GM10248 (cell line): ENCODE measurements at regions not wholly inside any gene's neighbourhood (a gene's known extent, or its start where the extent isn't known, plus 50 kb on each side); places are given as distances from the start of the nearest gene placed in this dataset.

ENCODE experiments used
- CTCF ChIA-PET: fragments of 300-600 bp; sonication (Branson Sonifier 250); formaldehyde crosslinking; extraction: SDS; loops from one replicate; lab custom pipeline; 2021; ENCODE audit warnings: antibody characterized with exemption; lab: Yijun Ruan, JAX
- POLR2A ChIA-PET: fragments of 350-650 bp; sonication (Branson Sonifier 250); formaldehyde crosslinking; extraction: SDS; loops from one replicate; lab custom pipeline; 2020; ENCODE audit warnings: antibody characterized with exemption; lab: Yijun Ruan, JAX
- DNase-seq: peaks from one replicate; pipeline ENCODE4 v3.0.0; 2012; ENCODE audit errors: extremely low spot score
- TF ChIP-seq, protein P1 (sequence below): IDR thresholded peaks from 2 replicates; pipeline ENCODE4 v1.5.1; 2012; ENCODE audit warnings: mild to moderate bottlenecking, low read depth; ENCODE audit errors: extremely low read depth, missing control alignments, control extremely low read depth

DNA sequence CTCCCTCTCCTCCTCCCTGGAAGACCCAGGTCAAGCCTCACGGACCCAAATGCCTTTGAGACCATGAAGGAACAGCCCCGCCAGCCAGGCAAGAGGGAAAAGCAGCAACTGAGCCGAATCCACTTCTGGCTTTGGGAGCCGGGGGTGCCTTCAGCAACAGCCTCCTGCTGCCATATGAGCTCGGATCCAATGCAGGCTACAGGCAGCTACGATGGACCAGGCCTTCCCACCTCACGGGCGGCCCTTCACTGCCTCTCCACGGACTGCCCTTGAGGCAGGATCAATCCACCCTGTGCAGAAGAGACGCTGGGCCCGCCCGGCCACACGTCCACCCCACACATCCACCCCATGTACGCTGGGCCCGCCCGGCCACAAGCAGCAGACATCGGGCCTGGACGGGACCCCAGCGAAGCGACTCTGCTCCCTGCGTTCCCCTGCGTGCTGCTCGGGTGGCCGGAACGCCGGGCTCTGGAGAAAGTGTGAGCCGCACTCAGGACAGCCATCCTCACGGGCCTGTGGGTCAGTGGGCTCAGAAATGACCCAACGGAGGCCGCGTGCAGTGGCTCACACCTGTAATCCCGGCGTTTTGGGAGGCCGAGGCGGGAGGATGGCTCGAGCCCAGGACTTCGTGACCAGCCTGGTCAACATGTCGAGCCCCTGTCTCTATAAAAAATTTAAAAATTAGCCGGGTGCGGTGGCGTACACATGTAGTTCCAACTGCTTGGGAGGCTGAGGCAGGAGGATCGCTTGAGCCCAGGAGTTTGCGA, 82.0 kb downstream of the FOXL3 start:
- CTCF ChIA-PET = no interaction called here

DNA sequence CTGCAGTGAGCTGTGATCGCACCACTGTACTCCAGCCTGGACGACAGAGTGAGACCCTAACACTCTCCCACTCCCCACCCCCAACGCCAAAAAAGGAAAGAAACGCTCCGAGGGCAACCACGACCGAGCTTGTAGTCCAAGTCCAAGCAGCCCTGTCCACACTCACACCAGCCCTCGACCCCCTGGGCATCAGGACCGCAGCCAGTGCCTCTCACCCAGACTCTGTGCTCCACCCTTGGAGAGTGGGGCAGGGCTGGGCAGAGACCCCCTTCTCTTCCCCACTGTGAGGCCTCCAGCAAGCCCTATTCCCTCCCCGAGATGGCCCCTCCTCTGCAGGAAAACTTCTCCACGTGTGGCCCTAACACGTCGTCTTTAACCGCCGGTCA, 82.6 kb downstream of the FOXL3 start:
- no peak for DNase-seq
- TF ChIP-seq, protein P1, sequence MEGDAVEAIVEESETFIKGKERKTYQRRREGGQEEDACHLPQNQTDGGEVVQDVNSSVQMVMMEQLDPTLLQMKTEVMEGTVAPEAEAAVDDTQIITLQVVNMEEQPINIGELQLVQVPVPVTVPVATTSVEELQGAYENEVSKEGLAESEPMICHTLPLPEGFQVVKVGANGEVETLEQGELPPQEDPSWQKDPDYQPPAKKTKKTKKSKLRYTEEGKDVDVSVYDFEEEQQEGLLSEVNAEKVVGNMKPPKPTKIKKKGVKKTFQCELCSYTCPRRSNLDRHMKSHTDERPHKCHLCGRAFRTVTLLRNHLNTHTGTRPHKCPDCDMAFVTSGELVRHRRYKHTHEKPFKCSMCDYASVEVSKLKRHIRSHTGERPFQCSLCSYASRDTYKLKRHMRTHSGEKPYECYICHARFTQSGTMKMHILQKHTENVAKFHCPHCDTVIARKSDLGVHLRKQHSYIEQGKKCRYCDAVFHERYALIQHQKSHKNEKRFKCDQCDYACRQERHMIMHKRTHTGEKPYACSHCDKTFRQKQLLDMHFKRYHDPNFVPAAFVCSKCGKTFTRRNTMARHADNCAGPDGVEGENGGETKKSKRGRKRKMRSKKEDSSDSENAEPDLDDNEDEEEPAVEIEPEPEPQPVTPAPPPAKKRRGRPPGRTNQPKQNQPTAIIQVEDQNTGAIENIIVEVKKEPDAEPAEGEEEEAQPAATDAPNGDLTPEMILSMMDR = no peak
- ChIA-PET POLR2A (no interaction called here), CTCF (no interaction called here)

More for the DNA sequence above, 82.0 kb downstream of the FOXL3 start:
- TF ChIP-seq, protein P1 = no peak
- POLR2A ChIA-PET = no interaction called here
- no peak for DNase-seq

DNA sequence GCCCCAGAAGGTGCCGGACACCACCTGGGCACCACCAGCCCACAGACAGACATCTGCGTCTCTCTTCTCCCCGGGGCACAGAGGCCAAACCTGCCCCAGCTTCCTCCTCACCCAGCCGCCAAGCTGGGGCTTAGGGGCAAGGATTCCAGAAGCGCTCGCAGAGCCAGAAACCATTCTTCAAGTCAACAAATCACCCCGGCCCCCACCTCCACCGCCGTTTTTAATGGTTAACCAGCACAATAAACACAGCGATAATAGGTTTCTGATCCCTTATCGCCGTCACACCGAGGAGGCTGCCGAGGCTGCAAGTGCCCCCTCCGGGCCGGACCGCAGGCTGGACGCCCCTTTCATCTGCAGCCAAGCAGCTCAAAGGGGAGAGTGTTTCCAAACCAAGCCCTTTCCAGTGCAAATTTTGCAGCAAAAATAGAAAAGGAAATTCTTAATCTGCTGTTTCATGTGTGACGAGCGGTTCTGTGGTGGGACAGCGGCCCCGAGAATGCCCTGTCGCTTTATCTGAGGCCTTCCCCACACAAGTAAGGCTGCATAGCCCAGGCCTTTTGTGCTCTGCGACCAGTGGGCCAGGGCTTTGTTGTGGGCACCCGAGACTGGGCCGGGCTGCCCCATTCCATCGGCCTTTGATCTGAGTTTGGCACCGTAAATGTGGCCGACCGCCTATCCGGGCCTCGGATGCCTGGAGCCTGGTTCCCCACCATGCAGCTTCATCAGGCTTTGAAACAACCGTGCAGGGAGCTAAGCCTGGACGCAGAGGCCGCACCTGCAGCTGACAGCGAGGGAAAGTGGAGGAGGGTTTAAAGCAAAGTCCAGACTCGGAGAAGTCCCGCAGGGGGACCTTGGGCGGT, 83.2 kb downstream of the FOXL3 start:
- CTCF ChIA-PET = no interaction called here

GRCh38 chr7:373818-374705, 84.1 kb downstream of the FOXL3 start:
- POLR2A ChIA-PET = no interaction called here
- DNase-seq = no peak
- CTCF ChIA-PET = no interaction called here
- TF ChIP-seq, protein P1 = no peak

More for the DNA sequence above, 83.2 kb downstream of the FOXL3 start:
- POLR2A ChIA-PET = no interaction called here
- DNase-seq = no peak
- TF ChIP-seq, protein P1 = no peak

GRCh38 chr7:374706-375311, 84.8 kb downstream of the FOXL3 start:
- POLR2A ChIA-PET = no interaction called here
- CTCF ChIA-PET = no interaction called here
- TF ChIP-seq, protein P1 = no peak
- DNase-seq = no peak

GRCh38 chr7:375321-375831, 85.4 kb downstream of the FOXL3 start:
- DNase-seq = no peak
- ChIA-PET CTCF (no interaction called here), POLR2A (no interaction called here)
- TF ChIP-seq, protein P1 = no peak
